Islet precursor cell (in vitro differentiated cells): ENCODE measurements at regions not wholly inside any gene's neighbourhood (a gene's known extent, or its start where the extent isn't known, plus 50 kb on each side); places are given as distances from the start of the nearest gene placed in this dataset.
A peak's percentile ranks its signal among the peaks of the same experiment; 100 is the strongest.
"Not testable (repeated sequence)": the region's sequence is repeated elsewhere in the genome, so short reads cannot be mapped to it uniquely, and the experiment has no call there.

ENCODE experiments used
- DNase-seq: peaks from one replicate; pipeline ENCODE4 v3.0.0-alpha.2; 2018

DNA sequence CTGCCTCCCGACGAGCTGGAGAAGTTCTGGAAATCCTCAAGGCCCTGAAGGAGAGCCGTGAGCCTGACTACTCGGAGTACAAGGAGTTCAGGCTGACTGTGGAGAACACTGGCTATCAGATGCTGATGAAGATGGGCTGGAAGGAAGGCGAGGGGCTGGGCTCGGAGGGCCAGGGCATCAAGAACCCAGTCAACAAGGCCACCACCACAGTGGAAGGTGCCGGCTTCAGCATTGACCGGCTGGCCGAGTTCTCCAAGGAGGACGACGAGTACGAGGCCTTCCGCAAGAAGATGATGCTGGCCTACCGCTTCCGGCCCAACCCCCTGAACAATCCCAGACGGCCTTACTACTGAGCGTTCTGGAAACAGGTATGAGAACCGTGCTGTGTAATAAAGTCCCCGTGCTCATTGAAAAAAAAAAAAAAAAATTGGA, 366.1 kb upstream of the ATXN7L3B start:
- DNase-seq: no peak

DNA sequence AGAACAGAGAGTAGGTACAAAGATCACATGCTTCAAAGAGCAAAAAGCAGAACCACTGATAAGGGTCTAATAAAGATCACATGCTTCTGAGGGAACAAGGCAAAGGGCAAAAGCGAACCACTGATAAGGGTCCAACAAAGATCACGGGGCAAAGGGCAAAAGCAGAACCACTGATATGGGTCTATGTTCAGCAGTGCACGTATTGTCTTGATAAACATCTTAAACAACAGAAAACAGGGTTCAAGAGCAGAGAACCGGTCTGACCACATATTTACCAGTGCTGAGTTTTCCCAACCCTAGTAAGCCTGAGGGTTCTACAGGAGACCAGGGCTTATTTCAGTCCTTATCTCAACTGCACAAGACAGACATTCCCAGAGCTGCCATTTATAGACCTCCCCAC, 362.7 kb upstream of the ATXN7L3B start:
- not testable (repeated sequence) for DNase-seq

DNA sequence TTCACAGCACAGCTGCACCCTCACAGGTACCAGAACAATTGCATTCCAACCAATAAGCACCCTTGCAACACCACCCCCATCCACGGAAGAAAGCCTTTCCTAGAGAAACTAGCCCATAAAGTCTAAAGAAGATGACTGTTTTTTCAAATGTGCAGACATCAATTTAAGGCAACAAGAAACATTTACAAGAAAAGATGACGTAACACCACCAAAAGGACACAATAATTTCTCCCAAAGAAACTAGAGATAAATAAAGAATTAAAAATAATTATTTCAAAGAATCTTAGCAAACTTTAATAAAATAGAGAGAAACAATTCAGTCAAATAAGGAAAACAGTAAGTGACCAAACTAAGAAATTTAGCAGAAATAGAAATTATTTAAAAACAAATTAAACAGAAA, 352.3 kb upstream of the ATXN7L3B start:
- no peak for DNase-seq

DNA sequence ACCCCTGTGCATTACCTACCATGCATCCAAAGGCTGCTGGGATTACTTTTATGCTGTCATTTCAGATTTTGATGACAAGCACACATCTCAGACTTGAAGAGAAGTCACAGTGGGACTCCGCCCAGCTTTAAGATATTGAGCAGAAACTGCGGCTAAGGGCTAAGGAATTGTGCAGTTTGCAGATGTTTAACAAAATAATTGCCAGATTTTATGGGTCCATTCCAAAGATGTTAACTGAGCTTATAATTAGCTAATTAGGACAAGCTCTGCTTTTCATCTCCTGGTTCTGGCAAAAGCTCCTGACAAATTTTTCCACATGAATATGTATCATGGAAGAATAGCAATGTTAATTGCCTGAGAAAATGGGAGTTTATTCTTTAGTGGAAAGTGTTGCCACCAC, 344.4 kb upstream of the ATXN7L3B start:
- no peak for DNase-seq

DNA sequence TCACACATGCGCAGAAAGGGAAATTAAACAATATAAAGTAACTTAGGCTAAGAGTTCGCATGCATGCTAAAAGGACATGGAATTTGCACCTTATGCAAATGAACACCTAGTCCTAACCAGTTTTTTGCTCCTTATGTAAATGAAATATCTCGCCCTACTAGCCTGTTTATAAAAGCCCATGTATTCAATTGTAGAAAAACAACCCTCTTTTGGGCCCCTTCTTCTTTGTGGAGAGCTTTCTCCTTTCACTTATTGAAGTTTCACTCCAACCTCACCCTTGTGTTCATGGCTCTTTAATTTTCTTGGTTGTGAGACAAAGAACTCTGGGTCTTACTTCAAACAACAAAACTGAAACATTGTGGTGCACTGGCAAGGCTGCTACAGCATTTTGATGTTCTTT, 333.4 kb upstream of the ATXN7L3B start:
- DNase-seq: no peak

DNA sequence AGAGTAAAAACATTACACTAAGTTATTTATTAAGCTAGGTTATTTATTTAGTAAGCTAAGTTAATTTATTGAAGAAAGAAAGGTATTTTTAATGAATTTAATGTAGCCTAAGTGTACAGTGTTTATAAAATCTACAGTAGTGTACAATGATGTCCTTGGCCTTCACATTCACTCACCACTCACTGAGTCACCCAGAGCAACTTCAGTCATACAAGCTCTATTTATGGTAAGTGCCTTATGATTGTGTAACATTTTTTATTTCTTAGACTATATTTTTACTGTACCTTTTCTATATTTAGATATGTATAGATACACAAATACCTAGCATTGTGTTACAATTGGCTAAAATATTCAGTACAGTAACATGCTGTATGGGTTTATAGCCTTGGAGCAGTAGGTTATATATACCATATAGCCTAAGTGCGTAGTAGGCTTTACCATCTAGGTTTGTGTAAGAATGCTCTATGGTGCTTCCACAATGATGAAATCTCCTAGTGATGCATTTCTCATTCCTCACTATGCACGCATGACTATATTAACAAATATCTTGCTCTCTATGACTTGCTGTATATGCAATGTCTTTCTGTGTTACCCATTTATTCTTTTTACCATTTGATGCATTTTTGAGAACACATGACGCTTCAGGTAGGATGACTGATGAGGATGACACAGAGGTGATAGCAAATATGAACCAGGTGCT, 309.6 kb upstream of the ATXN7L3B start:
- DNase-seq: no peak

DNA sequence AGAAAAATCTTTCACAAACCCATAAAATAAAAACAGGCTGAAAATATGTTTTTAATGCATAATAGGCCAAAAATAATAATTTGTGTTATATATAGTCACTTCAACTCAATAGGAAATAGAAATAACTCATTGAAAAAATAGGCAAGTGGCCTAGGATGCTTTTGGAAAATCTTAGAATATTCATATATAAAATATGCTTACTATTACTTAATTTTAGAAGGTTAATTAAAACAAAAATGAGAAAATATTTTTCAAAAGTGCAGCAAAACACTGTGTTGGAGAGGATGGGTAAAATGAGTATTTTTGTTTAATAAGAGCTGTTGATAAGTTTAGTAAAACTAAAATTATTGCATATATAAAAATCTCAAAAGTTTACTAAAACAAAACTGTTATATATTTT, 308.0 kb upstream of the ATXN7L3B start:
- DNase-seq: no peak

DNA sequence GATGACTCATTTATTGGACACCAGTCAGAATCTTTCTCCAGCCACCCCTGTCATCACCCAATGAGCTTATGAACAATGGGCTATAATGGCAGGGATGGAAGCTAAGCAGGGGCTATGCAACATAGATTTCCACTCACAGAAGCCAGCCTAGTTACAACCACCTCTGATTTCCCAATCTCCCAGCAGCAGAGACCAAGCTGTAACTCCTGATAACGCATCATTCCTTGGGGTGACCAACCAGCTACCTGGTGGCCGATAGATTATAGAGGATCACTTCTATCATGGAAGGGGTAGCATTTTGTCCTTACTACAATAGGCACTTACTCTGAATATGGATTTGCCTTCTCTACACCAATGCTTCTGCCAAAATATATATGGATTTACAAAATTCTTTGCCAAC, 302.3 kb upstream of the ATXN7L3B start:
- DNase-seq: no peak

DNA sequence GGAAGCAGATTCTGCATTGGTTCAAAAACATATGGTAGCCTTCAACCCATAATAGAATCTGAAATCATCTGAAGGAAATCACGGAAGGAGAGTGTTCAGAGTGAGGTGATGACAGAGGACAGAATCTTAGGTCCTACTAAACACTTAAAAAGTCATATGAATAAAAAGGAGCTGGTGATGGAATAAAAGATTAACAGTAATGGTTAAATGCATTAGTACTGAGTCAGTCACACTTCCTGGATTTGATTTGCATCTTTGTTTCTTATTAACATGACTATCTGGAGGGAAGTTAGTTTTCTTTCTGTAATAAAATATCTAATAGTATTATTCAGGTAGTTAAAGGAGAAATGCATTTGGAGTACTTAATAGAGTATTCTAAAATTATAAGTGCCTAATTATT, 296.3 kb upstream of the ATXN7L3B start:
- DNase-seq: no peak

DNA sequence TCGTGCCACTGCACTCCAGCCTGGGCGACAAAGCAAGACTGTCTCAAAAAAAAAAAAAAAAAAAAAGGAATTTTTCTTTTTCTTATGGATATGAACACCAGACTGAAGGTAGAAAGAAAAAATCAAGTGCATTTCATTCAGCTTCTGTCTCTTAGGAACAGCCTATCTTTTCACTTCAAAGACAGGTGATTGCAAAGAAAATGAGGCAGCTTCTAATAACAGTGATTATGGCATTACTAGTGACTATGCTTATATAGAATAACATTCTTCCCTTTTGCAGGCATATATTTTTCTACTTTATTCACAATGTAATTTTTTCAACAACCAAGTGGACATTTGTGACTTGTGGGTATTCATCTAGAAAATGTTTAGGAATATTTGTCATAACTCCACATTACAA, 295.5 kb upstream of the ATXN7L3B start:
- DNase-seq: no peak

DNA sequence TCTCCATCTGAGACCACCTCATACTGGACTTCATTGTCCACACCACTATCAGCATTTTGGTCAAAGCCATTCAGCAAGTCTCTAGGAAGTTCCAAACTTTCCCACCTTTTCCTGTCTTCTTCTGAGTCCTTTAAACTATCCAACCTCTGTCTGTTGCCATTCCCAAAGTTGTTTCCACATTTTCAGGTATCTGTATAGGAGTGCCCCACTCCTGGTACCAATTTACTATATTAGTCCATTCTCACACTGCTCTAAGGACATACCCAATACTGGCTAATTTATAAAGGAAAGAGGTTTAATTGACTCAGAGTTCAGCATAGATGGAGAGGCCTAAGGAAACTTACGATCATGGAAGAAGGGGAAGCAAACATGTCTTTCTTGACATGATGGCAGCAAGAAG, 292.2 kb upstream of the ATXN7L3B start:
- no peak for DNase-seq

DNA sequence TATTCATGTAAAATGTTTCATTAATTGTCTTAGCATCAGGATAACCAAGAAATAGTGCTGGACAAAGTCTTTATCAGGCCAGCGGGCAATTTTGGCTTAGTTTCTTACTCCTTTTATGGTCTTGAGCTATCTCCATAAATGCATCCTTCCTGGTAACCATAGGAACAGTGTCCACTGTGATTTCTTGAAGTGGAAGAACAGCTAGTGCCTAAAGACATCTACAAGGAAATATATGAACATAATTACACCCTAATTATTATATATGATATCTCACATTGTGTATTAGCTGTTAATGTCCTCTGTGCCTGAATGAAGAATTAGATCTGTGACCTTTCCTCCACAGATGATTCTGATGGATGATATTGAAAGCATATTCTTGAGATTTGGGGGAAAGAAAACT, 286.7 kb upstream of the ATXN7L3B start:
- DNase-seq: no peak

DNA sequence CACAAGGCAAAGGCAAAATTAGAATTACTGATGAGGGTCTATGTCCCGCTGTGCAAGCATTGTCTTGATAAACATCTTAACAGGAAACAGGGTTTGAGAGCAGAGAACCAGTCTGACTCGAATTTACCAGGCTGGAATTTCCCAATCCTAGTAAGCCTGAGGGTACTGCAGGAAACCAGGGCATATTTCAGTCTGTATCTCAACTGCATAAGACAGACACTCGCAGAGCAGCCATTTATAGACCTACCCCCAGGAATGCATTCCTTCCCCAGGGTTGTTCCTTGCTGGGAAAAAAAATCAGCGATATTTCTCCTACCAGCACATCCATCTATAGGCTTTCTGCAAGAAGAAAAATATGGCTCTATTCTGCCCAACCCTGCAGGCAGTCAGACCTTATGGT, 283.8 kb upstream of the ATXN7L3B start:
- not testable (repeated sequence) for DNase-seq

DNA sequence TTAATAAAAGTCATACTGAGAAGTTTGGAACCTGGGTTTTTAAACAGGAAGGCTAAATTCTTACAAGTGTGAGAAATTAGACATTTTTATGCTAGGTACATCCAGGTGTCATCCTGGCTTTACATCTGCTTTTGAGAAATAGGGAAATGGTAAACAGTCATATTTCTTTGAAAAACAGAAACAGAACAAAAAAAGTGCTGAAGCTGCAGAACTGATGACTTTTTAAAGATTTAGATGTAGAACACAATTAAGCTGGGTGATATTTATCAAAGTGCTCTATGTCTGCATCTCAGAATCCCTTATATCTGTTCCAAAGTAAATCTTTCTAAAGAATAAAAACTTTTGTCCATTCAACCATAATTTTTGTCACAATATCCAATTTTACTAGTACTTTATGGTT, 282.9 kb upstream of the ATXN7L3B start:
- DNase-seq: no peak

DNA sequence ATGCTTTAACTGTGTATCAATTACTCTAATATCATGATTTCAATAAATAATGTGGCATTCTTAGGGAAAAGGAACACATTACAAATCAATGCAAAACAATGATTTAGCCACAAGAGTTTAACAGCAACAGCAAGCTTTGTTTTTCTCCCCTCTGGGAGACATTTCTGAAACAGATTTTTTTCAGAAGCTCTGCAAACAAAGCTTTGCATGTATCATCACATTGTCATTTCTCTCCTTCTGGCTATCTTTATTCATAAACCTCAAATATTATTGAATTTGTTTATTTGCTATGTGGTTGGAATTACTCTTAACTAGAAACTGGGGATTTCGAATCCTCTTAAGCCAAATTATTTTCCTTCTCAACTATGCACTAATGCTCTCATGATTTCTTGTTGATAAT, 278.4 kb upstream of the ATXN7L3B start:
- no peak for DNase-seq

DNA sequence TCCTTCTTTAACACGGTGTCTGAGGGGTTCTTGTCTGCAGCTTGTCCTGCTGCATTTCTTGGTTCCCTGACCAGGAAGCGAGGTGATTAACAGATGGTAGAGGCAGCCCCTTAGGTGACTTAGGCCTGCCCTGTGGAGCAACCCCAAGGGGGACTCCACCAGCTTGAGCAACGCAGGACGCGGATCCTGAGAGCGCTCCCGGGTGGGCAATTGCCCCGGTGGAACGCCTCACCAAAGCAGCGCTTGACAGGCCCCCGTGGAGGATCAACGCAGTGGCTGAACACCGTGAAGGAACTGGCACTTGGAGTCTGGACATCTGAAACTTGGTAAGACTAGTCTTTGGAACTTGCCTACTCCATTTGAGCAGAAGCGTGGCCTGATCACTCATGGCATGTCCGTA, 272.9 kb upstream of the ATXN7L3B start:
- DNase-seq: no peak

DNA sequence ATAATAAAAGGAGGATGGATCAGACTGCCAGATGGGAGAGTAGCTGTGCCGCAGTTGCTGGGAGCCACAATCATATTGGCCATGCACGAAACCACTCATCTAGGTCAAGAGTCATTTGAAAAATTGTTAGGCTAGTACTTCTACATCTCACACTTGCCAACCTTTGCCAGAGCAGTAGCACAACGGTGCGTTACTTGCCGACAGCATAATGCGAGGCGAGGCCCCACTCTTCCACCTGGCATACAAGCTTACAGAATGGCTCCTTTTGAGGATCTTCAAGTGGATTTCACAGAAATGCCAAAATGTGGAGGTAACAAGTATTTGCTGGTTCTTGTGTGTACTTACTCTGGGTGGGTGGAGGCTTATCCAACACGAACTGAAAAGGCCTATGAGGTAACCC, 268.3 kb upstream of the ATXN7L3B start:
- DNase-seq: not testable (repeated sequence)

DNA sequence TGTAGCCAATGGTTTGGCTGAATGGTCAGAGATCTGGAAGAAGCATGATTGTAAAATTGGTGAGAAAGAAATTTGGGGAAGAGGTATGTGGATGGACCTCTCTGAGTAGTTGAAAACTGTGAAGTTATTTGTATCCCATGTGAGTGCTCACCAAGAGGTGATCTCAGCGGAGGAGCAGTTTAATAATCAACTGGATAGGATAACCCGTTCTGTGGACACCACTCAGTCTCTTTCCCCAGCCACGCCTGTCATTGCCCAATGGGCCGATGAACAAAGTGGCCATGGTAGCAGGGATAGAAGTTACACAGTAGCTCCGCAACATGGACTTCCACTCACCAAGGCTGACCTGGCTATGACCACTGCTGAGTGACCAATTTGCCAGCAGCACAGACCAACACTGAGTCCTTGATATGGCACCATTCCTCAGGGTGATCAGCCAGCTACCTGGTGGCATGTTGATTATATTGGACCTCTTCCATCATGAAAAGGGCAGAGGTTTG, 257.4 kb upstream of the ATXN7L3B start:
- DNase-seq: no peak

DNA sequence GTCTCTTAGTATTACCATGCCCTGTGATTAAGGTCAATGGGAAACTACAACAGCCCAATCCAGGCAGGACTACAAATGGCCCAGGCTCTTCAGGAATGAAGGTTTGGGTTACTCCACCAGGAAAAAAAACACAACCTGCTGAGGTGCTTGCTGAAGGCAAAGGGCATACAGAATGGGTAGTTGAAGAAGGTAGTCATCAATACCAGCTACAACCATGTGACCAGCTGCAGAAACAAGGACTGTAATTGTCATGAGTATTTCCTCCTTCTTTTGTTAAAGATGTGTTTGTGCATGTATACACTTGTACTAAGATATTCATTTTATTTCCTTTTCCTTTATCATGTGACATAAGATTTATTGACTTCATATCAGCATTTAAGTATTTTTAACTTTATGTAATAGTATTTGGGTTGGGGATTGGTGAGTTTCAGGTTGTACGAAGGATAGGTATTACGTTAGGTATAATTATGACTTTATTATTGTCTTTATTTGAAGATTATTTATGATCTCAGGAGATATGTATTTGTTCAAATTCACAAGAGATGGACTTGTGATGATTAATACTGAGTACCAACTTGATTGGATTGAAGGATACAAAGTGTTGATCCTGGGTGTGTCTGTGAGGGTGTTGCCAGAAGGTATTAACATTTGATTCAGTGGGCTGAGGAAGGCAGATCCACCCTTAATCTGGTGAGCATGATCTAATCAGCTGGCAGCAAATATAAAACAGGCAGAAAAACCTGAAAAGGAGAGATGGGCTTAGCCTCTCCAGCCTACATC, 256.0 kb upstream of the ATXN7L3B start:
- DNase-seq: not testable (repeated sequence)

DNA sequence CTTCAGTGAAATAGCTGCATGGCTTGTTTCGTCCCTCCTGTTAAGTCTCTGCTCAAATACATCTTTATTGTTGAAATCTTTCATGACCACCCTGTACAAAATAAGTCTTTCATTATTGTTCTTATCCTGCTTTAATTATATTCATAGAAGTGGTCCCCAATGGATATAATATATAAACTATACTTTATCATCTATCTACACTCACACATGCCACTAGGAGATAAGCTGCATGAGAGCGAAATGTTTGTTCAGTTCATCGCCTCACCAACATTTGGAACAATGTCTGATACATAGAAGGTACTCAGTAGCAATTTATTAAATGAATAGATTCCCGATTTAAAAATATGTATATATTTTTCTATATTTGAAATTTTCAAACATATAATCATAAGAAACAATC, 254.0 kb upstream of the ATXN7L3B start:
- DNase-seq: no peak

DNA sequence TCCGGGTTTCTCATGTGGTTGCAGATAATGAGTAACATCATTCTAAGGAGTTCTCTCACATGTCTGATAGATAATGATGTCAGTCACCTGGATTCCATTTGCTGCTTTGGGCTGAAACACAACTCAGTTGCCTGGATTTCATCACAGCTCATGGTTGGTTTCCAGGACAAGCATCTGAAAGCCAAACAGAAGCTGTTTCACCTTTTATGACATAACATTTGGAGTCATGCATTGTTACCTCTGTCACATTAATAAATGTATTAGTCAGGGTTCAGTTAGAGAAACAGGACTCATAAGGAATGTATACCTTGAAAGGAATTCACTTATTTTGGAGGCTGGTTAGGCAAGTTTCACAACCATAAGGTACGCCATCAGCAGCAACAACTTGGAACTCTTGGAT, 251.9 kb upstream of the ATXN7L3B start:
- no peak for DNase-seq

DNA sequence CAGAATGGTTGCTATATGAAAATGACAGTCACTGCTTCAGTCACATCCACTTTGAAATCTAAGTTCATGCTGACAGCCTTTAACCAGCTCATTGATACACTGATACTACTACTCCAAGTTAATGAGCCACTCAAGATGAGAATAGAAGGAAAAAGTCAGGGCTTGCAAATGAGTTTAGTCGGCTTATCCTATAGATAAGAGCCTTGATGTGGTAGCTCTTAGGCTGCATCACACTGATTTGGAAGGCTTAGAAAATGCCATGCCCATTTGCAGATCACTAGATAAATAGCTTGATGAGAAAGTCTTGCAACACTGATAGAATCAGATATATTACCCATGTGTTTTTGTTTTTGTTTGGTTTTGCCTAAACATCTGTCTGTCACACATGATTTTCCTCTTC, 251.4 kb upstream of the ATXN7L3B start:
- no peak for DNase-seq

DNA sequence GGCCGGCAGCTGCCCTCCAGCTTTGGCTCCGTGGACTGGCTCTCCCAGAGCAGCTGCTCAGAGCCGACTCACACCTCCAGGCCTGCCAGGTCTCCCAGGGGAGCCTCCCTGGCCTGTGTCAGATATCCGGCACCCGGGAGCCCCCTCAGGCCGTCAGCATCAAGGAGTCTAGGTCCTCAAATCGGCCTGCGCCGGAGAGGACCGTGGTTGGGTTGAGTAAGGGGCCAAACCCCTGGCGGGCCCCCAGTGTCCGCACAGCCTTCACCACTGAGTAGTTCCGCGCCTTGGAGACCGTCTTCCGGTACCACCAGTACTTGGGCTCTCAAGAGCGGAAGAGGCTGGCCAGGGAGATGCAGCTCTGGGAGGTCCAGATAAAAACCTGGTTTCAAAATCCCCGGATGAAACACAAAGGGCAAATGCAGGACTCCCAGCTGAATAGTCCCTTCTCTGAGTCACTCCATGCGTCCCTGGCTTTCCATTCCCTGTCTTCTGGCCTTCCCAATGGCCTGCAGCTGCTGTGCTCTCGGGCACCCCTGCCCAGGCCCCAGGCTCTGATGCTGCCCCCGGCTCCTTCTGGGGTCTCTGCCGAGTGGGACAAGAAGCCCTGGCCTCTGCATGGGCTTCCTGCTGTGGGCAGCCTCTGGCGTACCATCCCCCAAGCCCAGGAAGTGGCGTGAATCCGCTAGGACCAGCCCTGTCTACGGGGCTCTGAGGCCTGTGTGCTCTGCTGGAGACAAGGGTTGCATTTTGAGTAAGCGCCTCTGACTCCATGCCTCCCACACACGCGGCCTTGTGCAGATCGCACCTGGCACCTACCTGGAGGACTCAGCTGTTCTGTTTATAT, 245.1 kb upstream of the ATXN7L3B start:
- peak; percentile 61 for DNase-seq
